IMR-90 (cell line): ENCODE measurements at regions not wholly inside any gene's neighbourhood (a gene's known extent, or its start where the extent isn't known, plus 50 kb on each side); places are given as distances from the start of the nearest gene placed in this dataset. TPM values are rescaled to one million over a fixed set of nuclear protein-coding genes. Genes with fewer than 3 reads are reported as not detected.

ENCODE experiments used
- ATAC-seq: fragments of 200-7000 bp; cut with Tn5 transposase; 2 replicates; pipeline ENCODE4 v1.9.1; 2020; ENCODE audit warnings: low read depth, mild to moderate bottlenecking, moderate library complexity
- BruUV-seq: library from RNA; stranded (reverse); fragments of 400-500 nt; replicated peaks from 2 replicates; lab custom pipeline; 2021; lab: Mats Ljungman, UMichigan
- CTCF ChIA-PET: fragments of 300-600 bp; formaldehyde crosslinking; extraction: SDS; loops from one replicate; lab custom pipeline; 2021; ENCODE audit warnings: antibody characterized with exemption; lab: Yijun Ruan, JAX
- POLR2A ChIA-PET: fragments of 300-600 bp; sonication (Branson Sonifier 250); formaldehyde crosslinking; loops from one replicate; lab custom pipeline; 2022; ENCODE audit warnings: antibody characterized with exemption; ENCODE audit not compliant: unreplicated experiment; lab: Charles Lee
- DNase-seq: peaks from one replicate; pipeline ENCODE4 v3.0.0; 2013
- H2AFZ ChIP-seq: replicated peaks from 2 replicates; pipeline ENCODE3; 2013; ENCODE audit warnings: low read length, mild to moderate bottlenecking; ENCODE audit not compliant: poor library complexity
- H2AK5ac ChIP-seq: 2 replicates; pipeline ENCODE4 v1.6.1; 2013; ENCODE audit warnings: low read depth, low read length, inconsistent platforms
- H2AK9ac ChIP-seq: replicated peaks from 2 replicates; pipeline ENCODE3; 2013; ENCODE audit warnings: mild to moderate bottlenecking, low read depth, low read length, moderate library complexity; ENCODE audit not compliant: poor library complexity
- H2BK120ac ChIP-seq: 2 replicates; pipeline ENCODE4 v1.6.1; 2013; ENCODE audit warnings: low read depth, low read length, inconsistent platforms
- H2BK15ac ChIP-seq: 3 replicates; pipeline ENCODE4 v1.6.1; 2013; ENCODE audit warnings: low read depth, low read length, inconsistent platforms
- H2BK20ac ChIP-seq: 2 replicates; pipeline ENCODE4 v1.6.1; 2013; ENCODE audit warnings: low read depth, mild to moderate bottlenecking, inconsistent platforms, low read length, moderate library complexity
- H2BK5ac ChIP-seq: 2 replicates; pipeline ENCODE4 v1.6.1; 2013; ENCODE audit warnings: mild to moderate bottlenecking, low read depth, low read length, inconsistent platforms; ENCODE audit not compliant: poor library complexity, severe bottlenecking
- H3K14ac ChIP-seq: replicated peaks from 2 replicates; pipeline ENCODE4 v1.6.1; 2013; ENCODE audit warnings: low read depth, low read length, inconsistent platforms
- H3K18ac ChIP-seq: 2 replicates; pipeline ENCODE4 v1.6.1; 2013; ENCODE audit warnings: low read depth, low read length, control low read depth
- H3K23ac ChIP-seq: 2 replicates; pipeline ENCODE4 v1.6.1; 2013; ENCODE audit warnings: low read depth, low read length, inconsistent platforms
- H3K27ac ChIP-seq: 2 replicates; pipeline ENCODE4 v1.5.1; 2013; ENCODE audit warnings: mild to moderate bottlenecking, control low read depth, low read length; ENCODE audit not compliant: insufficient read depth
- H3K27me3 ChIP-seq: 2 replicates; pipeline ENCODE4 v1.6.1; 2013; ENCODE audit warnings: low read length; ENCODE audit not compliant: control insufficient read depth, insufficient read depth
- H3K36me3 ChIP-seq: 2 replicates; pipeline ENCODE4 v1.6.1; 2013; ENCODE audit warnings: low read length, mixed read lengths; ENCODE audit not compliant: control insufficient read depth, insufficient read depth
- H3K4ac ChIP-seq: 2 replicates; pipeline ENCODE4 v1.6.1; 2013; ENCODE audit warnings: low read depth, low read length, inconsistent platforms
- H3K4me1 ChIP-seq: 2 replicates; pipeline ENCODE4 v1.6.1; 2013; ENCODE audit warnings: low read length, mixed read lengths; ENCODE audit not compliant: control insufficient read depth, insufficient read depth
- H3K4me2 ChIP-seq: 2 replicates; pipeline ENCODE4 v1.6.1; 2013; ENCODE audit warnings: low read depth, mild to moderate bottlenecking, control low read depth, low read length, moderate library complexity
- H3K4me3 ChIP-seq: 2 replicates; pipeline ENCODE4 v1.5.1; 2013; ENCODE audit warnings: low read depth, mild to moderate bottlenecking, control low read depth, low read length, moderate library complexity; ENCODE audit not compliant: insufficient read depth
- H3K56ac ChIP-seq: 2 replicates; pipeline ENCODE4 v1.6.1; 2013; ENCODE audit warnings: low read length, inconsistent platforms; ENCODE audit not compliant: insufficient read depth; ENCODE audit errors: extremely low read depth
- H3K79me1 ChIP-seq, 2 experiments: 2 replicates each; pipeline ENCODE4 v1.6.1; 2013; ENCODE audit warnings: low read length in 2 of 2, inconsistent platforms in 1 of 2, low read depth in 1 of 2
- H3K9ac ChIP-seq: 2 replicates; pipeline ENCODE4 v1.6.1; 2013; ENCODE audit warnings: low read depth, low read length, control low read depth
- H3K9me1 ChIP-seq: 2 replicates; pipeline ENCODE4 v1.6.1; 2013; ENCODE audit warnings: low read length, inconsistent platforms; ENCODE audit not compliant: insufficient read depth
- H3K9me3 ChIP-seq: 2 replicates; pipeline ENCODE4 v1.6.1; 2013; ENCODE audit warnings: low read length; ENCODE audit not compliant: control insufficient read depth, insufficient read depth
- H4K20me1 ChIP-seq: 2 replicates; pipeline ENCODE4 v1.6.1; 2013; ENCODE audit warnings: low read length, inconsistent platforms; ENCODE audit not compliant: insufficient read depth
- H4K5ac ChIP-seq: 2 replicates; pipeline ENCODE4 v1.6.1; 2013; ENCODE audit warnings: mild to moderate bottlenecking, low read depth, low read length, control low read depth
- H4K8ac ChIP-seq, 2 experiments: 2 replicates each; pipeline ENCODE4 v1.6.1; 2013; ENCODE audit warnings: low read depth in 2 of 2, low read length in 2 of 2, control low read depth in 1 of 2, inconsistent platforms in 1 of 2
- H4K91ac ChIP-seq: 2 replicates; pipeline ENCODE4 v1.6.1; 2013; ENCODE audit warnings: low read depth, low read length, inconsistent platforms; ENCODE audit not compliant: insufficient read depth
- BHLHE40 ChIP-seq: fragments of 150-350 bp; IDR thresholded peaks from 2 replicates; pipeline ENCODE4 v1.6.1; 2016; ENCODE audit warnings: mild to moderate bottlenecking, low read depth, low read length
- FOS ChIP-seq: fragments of 150-350 bp; IDR thresholded peaks from 2 replicates; pipeline ENCODE4 v1.6.1; 2016; ENCODE audit warnings: low read depth, low read length
- MAFK ChIP-seq: IDR thresholded peaks from 2 replicates; pipeline ENCODE4 v1.6.1; 2012; ENCODE audit warnings: low read depth, low read length, improper control_type of control experiment
- MAZ ChIP-seq: IDR thresholded peaks from 2 replicates; pipeline ENCODE4 v1.6.1; 2012; ENCODE audit warnings: low read depth, mild to moderate bottlenecking, low read length, improper control_type of control experiment, moderate library complexity, borderline replicate concordance
- MXI1 ChIP-seq: IDR thresholded peaks from 2 replicates; pipeline ENCODE4 v1.6.1; 2012; ENCODE audit warnings: low read depth, mild to moderate bottlenecking, low read length, moderate library complexity, borderline replicate concordance
- POLR2A ChIP-seq: IDR thresholded peaks from 2 replicates; pipeline ENCODE4 v1.6.1; 2012; ENCODE audit warnings: mild to moderate bottlenecking, low read depth, low read length
- RAD21 ChIP-seq: IDR thresholded peaks from 2 replicates; pipeline ENCODE4 v1.6.1; 2012; ENCODE audit warnings: low read length, improper control_type of control experiment
- RFX5 ChIP-seq: IDR thresholded peaks from 2 replicates; pipeline ENCODE4 v1.8.0; 2012; ENCODE audit warnings: low read depth, mild to moderate bottlenecking, low read length, moderate library complexity
- SMC3 ChIP-seq: fragments of 150-350 bp; IDR thresholded peaks from 2 replicates; pipeline ENCODE4 v1.6.1; 2016; ENCODE audit warnings: low read depth, mild to moderate bottlenecking, antibody characterized with exemption, low read length, moderate library complexity
- WGBS, 2 experiments: methylation state at CpG; one replicate each; pipeline versions ENCODE4 v1.1.5 to v1.1.7; 2013; ENCODE audit warnings: missing lambda C conversion rate in 2 of 2; ENCODE audit not compliant: insufficient read length in 1 of 2; ENCODE audit errors: extremely low coverage in 2 of 2; 5-methylcytosine and 5-hydroxymethylcytosine counted together
- dilution Hi-C: fragments of 300-500 bp; cut with HindIII; formaldehyde crosslinking; loops from one replicate; pipeline ENCODE4 v1.14.3; 2018; ENCODE audit warnings: low sequenced_read_pairs; ENCODE audit not compliant: unreplicated experiment
- in situ Hi-C: fragments of 300-500 bp; cut with MboI; formaldehyde crosslinking; loops from 3 replicates; pipeline ENCODE4 v1.14.3; 2019; ENCODE audit warnings: low sequenced_read_pairs, inconsistent platforms, mixed read lengths
- intact Hi-C: fragments of 100-400 bp; cut with micrococcal nuclease; formaldehyde crosslinking; loops from 2 replicates; pipeline ENCODE4 v1.10.0; 2022
- microRNA-seq, 2 experiments: library from miRNA; stranded (forward) in 1 of 2; unstranded in 1 of 2; fragments of 10-50 nt in 1 of 2; fragments of <30 nt in 1 of 2; gene quantifications in 1 of 2; microRNA quantifications in 1 of 2; one replicate each; pipeline versions ENCODE3 to v1.1.0; 2013 to 2020; ENCODE audit not compliant: insufficient read depth in 1 of 2, insufficient read length in 1 of 2, unreplicated experiment in 1 of 2
- small RNA-seq, 5 experiments: library from RNA; depleted of rRNA; stranded (forward); fragments of <200 nt; gene quantifications; one replicate each; pipeline ENCODE3, GENCODE V24; 2012
- TF ChIP-seq, protein P1 (sequence below): fragments of 150-350 bp; IDR thresholded peaks from 2 replicates; pipeline ENCODE4 v1.6.1; 2016; ENCODE audit warnings: low read depth, mild to moderate bottlenecking, low read length, moderate library complexity, borderline replicate concordance

DNA sequence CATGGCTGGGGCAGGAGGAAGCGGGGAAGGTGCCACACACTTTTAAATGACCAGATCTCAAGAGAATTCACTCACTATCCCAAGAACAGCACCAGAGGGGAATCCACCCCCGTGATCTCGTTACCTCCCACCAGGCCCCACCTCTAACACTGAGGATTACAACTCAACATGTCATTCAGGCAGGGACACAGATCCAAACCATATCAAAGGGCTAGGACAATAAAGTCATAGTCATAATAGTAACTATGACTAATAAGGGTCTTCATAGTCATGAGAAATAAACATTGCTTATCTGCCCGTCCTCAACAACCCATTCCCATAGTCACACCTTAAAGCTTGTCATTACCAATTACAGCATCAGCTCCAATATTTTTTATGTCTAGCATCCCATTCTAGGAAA, 65.3 kb upstream of the SMC2 start:
- in situ Hi-C loops: loop anchor here (25.0 kb wide), 1 partner anchor 358 kb away; no protein-coding TSS in a partner anchor
- no peak overlapping the region for H3K18ac ChIP-seq
- no peak overlapping the region for H3K4me3 ChIP-seq
- no peak overlapping the region for H3K9ac ChIP-seq
- DNase-seq (no peak), ATAC-seq (no peak)
- no peak overlapping the region for H4K5ac ChIP-seq
- no CpG with 5 or more reads among the region's 4 CpGs for WGBS, 2 experiments
- H2BK5ac ChIP-seq: no peak overlapping the region
- no peak overlapping the region for H3K4me2 ChIP-seq
- intact Hi-C loops: no loop called here
- no peak overlapping the region for H2AK9ac ChIP-seq
- H2BK20ac ChIP-seq: no peak overlapping the region
- no peak overlapping the region for H3K4ac ChIP-seq
- H3K4me1 ChIP-seq: no peaks in the 10 kb centered on the region
- no peak overlapping the region for H2BK120ac ChIP-seq
- no peak overlapping the region for H2AK5ac ChIP-seq
- no peaks in the 10 kb centered on the region for H3K79me1 ChIP-seq
- no peak overlapping the region for H4K91ac ChIP-seq
- TF ChIP-seq MAZ (no peak), FOS (no peak), SMC3 (no peak), MAFK (no peak), RFX5 (no peak), BHLHE40 (no peak), POLR2A (no peak), RAD21 (no peak), MXI1 (no peak)
- TF ChIP-seq, protein P1, sequence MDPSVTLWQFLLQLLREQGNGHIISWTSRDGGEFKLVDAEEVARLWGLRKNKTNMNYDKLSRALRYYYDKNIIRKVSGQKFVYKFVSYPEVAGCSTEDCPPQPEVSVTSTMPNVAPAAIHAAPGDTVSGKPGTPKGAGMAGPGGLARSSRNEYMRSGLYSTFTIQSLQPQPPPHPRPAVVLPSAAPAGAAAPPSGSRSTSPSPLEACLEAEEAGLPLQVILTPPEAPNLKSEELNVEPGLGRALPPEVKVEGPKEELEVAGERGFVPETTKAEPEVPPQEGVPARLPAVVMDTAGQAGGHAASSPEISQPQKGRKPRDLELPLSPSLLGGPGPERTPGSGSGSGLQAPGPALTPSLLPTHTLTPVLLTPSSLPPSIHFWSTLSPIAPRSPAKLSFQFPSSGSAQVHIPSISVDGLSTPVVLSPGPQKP: no peak
- no peaks in the 10 kb centered on the region for H3K9me1 ChIP-seq
- H3K36me3 ChIP-seq: no peaks in the 10 kb centered on the region
- H2AFZ ChIP-seq: no peak overlapping the region
- H3K56ac ChIP-seq: no peak overlapping the region
- ChIA-PET CTCF (interaction anchor here (0.7 kb wide), 1 partner anchor 22 kb away, joined by 3 read pairs; no protein-coding TSS in a partner anchor), POLR2A (no interaction called here)
- no peaks in the 10 kb centered on the region for H3K9me3 ChIP-seq
- no peak overlapping the region for H3K27ac ChIP-seq
- no peak overlapping the region for H4K8ac ChIP-seq
- no peak overlapping the region for H2BK15ac ChIP-seq
- no peak overlapping the region for H3K14ac ChIP-seq
- H3K23ac ChIP-seq: no peak overlapping the region
- H4K20me1 ChIP-seq: no peaks in the 10 kb centered on the region
- no TSS peak for BruUV-seq
- H3K27me3 ChIP-seq: no peaks in the 10 kb centered on the region
- dilution Hi-C loops: no loop called here

Small RNA genes in the stretch of these regions (microRNA-seq; reads per million reads assigned to microRNA genes)
- not detected for gene RNA5SP291 (ENCODE audit: insufficient read depth, insufficient read length)

Small RNA genes in the stretch of these regions (small RNA-seq; reads per million reads assigned to genes)
- gene RNA5SP291: 0 reads per million in 5 experiments
